Hepatocyte (in vitro differentiated cells): ENCODE measurements at regions not wholly inside any gene's neighbourhood (a gene's known extent, or its start where the extent isn't known, plus 50 kb on each side); places are given as distances from the start of the nearest gene placed in this dataset.

Source experiments
- EZH2 ChIP-seq: fragments of 200-600 bp; sonication (generic); IDR thresholded peaks from 2 replicates; pipeline ENCODE4 v1.6.1; 2016; ENCODE audit warnings: antibody characterized with exemption, mild to moderate bottlenecking, borderline replicate concordance
- EZH2phosphoT487 ChIP-seq: fragments of 200-600 bp; sonication (generic); IDR thresholded peaks from one replicate; pipeline ENCODE4 v1.6.1; 2018; ENCODE audit warnings: antibody characterized with exemption, mild to moderate bottlenecking, low read depth, moderate library complexity; ENCODE audit not compliant: unreplicated experiment, severe bottlenecking
- TF ChIP-seq, protein P1 (sequence below): fragments of 200-600 bp; sonication (generic); IDR thresholded peaks from 2 replicates; pipeline ENCODE4 v1.5.1; 2016; ENCODE audit warnings: antibody characterized with exemption, mild to moderate bottlenecking; ENCODE audit not compliant: poor library complexity

- no peak for TF ChIP-seq EZH2
- TF ChIP-seq, protein P1, sequence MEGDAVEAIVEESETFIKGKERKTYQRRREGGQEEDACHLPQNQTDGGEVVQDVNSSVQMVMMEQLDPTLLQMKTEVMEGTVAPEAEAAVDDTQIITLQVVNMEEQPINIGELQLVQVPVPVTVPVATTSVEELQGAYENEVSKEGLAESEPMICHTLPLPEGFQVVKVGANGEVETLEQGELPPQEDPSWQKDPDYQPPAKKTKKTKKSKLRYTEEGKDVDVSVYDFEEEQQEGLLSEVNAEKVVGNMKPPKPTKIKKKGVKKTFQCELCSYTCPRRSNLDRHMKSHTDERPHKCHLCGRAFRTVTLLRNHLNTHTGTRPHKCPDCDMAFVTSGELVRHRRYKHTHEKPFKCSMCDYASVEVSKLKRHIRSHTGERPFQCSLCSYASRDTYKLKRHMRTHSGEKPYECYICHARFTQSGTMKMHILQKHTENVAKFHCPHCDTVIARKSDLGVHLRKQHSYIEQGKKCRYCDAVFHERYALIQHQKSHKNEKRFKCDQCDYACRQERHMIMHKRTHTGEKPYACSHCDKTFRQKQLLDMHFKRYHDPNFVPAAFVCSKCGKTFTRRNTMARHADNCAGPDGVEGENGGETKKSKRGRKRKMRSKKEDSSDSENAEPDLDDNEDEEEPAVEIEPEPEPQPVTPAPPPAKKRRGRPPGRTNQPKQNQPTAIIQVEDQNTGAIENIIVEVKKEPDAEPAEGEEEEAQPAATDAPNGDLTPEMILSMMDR = no peak
- TF ChIP-seq EZH2phosphoT487 = no peak
These were observed 219.3 kb upstream of the POU2AF2 start for GRCh38 chr11:111026241-111026640.
